NOMO-1 (cell line): ENCODE measurements at regions not wholly inside any gene's neighbourhood (a gene's known extent, or its start where the extent isn't known, plus 50 kb on each side); places are given as distances from the start of the nearest gene placed in this dataset.

Experiments
- DNase-seq, 2 experiments: peaks; one replicate each; lab custom pipeline; 2025; ENCODE audit not compliant: unreplicated experiment in 2 of 2; lab: John Stamatoyannopoulos, UW

GRCh38 chr10:78184851-78185692, 151.4 kb downstream of the RPS24 start:
- DNase-seq = no peak

GRCh38 chr10:78185693-78186055, 152.0 kb downstream of the RPS24 start:
- no peak for DNase-seq

- DNase-seq = no peak
Measured at GRCh38 chr10:78186572-78186971, 152.9 kb downstream of the RPS24 start.

GRCh38 chr10:78187371-78187770, 153.7 kb downstream of the RPS24 start:
- DNase-seq = no peak

GRCh38 chr10:78188446-78188845, 154.8 kb downstream of the RPS24 start:
- DNase-seq = no peak

GRCh38 chr10:78190051-78190825, 156.6 kb downstream of the RPS24 start:
- DNase-seq = no peak

- DNase-seq = no peak
Measured at GRCh38 chr10:78191301-78191700, 157.6 kb downstream of the RPS24 start.

- no peak for DNase-seq
Measured at GRCh38 chr10:78193189-78193588, 159.5 kb downstream of the RPS24 start.

GRCh38 chr10:78194050-78194449, 160.4 kb downstream of the RPS24 start:
- DNase-seq = no peak

- no peak for DNase-seq
Measured at GRCh38 chr10:78194539-78195402, 161.1 kb downstream of the RPS24 start.

GRCh38 chr10:78196396-78196795, 162.7 kb downstream of the RPS24 start:
- no peak for DNase-seq

GRCh38 chr10:78196964-78197363, 163.3 kb downstream of the RPS24 start:
- no peak for DNase-seq

GRCh38 chr10:78197628-78198272, 164.1 kb downstream of the RPS24 start:
- no peak for DNase-seq

GRCh38 chr10:78199005-78199725, 165.5 kb downstream of the RPS24 start:
- no peak for DNase-seq

GRCh38 chr10:78199759-78200158, 166.1 kb downstream of the RPS24 start:
- no peak for DNase-seq

GRCh38 chr10:78200686-78201085, 167.0 kb downstream of the RPS24 start:
- DNase-seq = no peak

GRCh38 chr10:78202386-78202785, 168.7 kb downstream of the RPS24 start:
- no peak for DNase-seq

- no peak for DNase-seq
Measured at GRCh38 chr10:78203915-78204818, 170.5 kb downstream of the RPS24 start.

- no peak for DNase-seq
Measured at GRCh38 chr10:78205457-78206016, 171.9 kb downstream of the RPS24 start.
